ENCODE measurements at regions not wholly inside any gene's neighbourhood (a gene's known extent, or its start where the extent isn't known, plus 50 kb on each side); places are given as distances from the start of the nearest gene placed in this dataset.

DNA sequence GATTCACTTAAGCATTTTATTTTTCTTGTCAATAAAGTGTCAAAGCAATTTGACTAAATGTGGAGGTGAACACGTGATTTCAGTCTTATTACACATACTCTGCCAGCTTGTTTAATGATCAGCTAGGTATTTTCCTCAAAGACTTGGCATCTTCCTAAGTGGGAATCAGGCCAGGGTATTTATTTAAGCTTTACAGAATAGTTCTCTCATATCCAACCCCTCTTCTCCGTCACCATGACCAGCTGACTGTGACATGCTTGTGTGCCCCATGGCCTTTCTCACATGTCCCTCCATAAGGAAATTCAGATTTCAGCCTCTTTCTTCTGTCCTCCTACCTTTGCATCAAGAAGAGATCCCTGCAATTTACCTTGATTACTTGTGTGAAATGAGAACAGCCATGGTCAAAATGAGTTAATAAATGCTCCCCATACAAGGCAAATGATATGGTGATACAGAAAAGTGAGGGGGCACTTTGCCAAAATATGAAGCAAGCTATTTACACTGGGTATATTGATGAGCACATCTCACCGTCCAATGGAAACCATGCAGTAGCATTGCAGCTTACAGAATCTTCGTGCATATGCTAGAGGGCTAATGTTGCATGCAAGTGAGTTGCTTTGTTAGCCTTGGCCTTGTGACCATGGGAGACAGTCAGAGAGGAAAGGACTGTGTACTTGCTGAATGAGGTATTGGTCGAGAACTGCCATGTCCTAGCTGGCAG is 202.2 kb downstream of the RNF152 start:
- H2BK120ac ChIP-seq (ENCODE audit: low read depth, low read length), result no peak overlapping the region
- H4K91ac ChIP-seq (ENCODE audit: low read depth, low read length, poor library complexity), result no peak overlapping the region
- DNase-seq (ENCODE audit: low spot score), result no peak
- no peak overlapping the region for H3K27ac ChIP-seq (replicated peaks; ENCODE audit: low read length)
- H2AK5ac ChIP-seq (ENCODE audit: low read depth, low read length), result no peak overlapping the region
- peaks cover 2 to 6% of the 10 kb centered on the region in 2 donors for H3K9me3 ChIP-seq (replicated peaks in 1 of 2; ENCODE audit: control insufficient read depth in 2 of 2, insufficient read depth in 1 of 2, low read depth in 1 of 2, low read length in 2 of 2)
- no peak overlapping the region for H4K8ac ChIP-seq (ENCODE audit: low read depth, low read length)
- no peaks in the 10 kb centered on the region for H3K27me3 ChIP-seq (ENCODE audit: control insufficient read depth in 3 of 3, insufficient read depth in 3 of 3, low read depth in 1 of 3, low read length in 3 of 3)
- no peaks in the 10 kb centered on the region for H3K79me1 ChIP-seq (ENCODE audit: low read depth, low read length)
- no CpG with 5 or more reads among the region's 5 CpGs for WGBS, 2 donors (ENCODE audit: extremely low coverage in 2 of 2, insufficient read length in 2 of 2, insufficient replicate concordance in 1 of 2)
- no peaks in the 10 kb centered on the region for H3K36me3 ChIP-seq (replicated peaks in 1 of 2; ENCODE audit: control insufficient read depth in 2 of 2, insufficient read depth in 2 of 2, low read length in 2 of 2)
- no peak overlapping the region for H3K23ac ChIP-seq (ENCODE audit: low read depth, low read length, poor library complexity)
- no peak overlapping the region for H3K14ac ChIP-seq (ENCODE audit: low read length)
- H3K4me1 ChIP-seq (ENCODE audit: control insufficient read depth in 2 of 2, insufficient read depth in 1 of 2, low read depth in 1 of 2, low read length in 2 of 2), result no peaks in the 10 kb centered on the region
- no peak overlapping the region for H2BK12ac ChIP-seq (ENCODE audit: low read length)
- no peak overlapping the region for H3K4ac ChIP-seq (ENCODE audit: low read length)
- no peak overlapping the region for H2BK15ac ChIP-seq (ENCODE audit: low read length)
- no peak overlapping the region for H3K4me3 ChIP-seq (ENCODE audit: low read length in 2 of 2)
- no peak overlapping the region for H3K9ac ChIP-seq (ENCODE audit: low read depth, low read length, poor library complexity)
- no peak overlapping the region for H2AFZ ChIP-seq (ENCODE audit: low read length)
- H2BK5ac ChIP-seq (ENCODE audit: low read length), result no peak overlapping the region
- H3K4me2 ChIP-seq (ENCODE audit: insufficient read depth, low read length, poor library complexity, severe bottlenecking), result no peak overlapping the region
- H3K18ac ChIP-seq (ENCODE audit: low read length), result no peak overlapping the region

DNA sequence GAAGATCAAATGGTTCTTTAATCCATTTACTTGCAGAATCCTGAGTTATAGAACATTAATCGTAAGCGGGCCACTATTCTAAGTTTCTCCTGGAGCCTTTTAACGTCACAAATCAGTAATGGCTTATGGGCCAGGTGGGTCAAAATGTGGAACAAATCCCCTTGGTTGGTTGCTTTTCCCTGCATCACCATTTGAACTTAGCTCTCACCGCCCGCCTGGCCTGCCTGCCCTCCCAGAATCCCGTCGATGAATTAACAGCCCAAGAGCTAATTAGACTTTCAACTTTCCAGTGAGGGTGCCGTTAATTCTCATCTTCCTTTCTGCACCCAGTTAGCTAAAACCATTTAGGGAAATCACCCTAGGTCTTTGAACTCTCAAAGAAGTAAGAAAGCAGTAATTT is 205.5 kb downstream of the RNF152 start:
- Histone ChIP-seq H3K27me3 (ENCODE audit: control insufficient read depth in 3 of 3, insufficient read depth in 3 of 3, low read depth in 1 of 3, low read length in 3 of 3) (no peaks in the 10 kb centered on the region), H3K18ac (ENCODE audit: low read length) (no peak overlapping the region), H4K91ac (ENCODE audit: low read depth, low read length, poor library complexity) (no peak overlapping the region), H3K4me1 (ENCODE audit: control insufficient read depth in 2 of 2, insufficient read depth in 1 of 2, low read depth in 1 of 2, low read length in 2 of 2) (no peaks in the 10 kb centered on the region), H3K4me2 (ENCODE audit: insufficient read depth, low read length, poor library complexity, severe bottlenecking) (no peak overlapping the region), H3K14ac (ENCODE audit: low read length) (no peak overlapping the region), H3K4me3 (ENCODE audit: low read length in 2 of 2) (no peak overlapping the region), H2AK5ac (ENCODE audit: low read depth, low read length) (no peak overlapping the region), H3K9me3 (replicated peaks in 1 of 2; ENCODE audit: control insufficient read depth in 2 of 2, insufficient read depth in 1 of 2, low read depth in 1 of 2, low read length in 2 of 2) (no peaks in the 10 kb centered on the region), H2AFZ (ENCODE audit: low read length) (no peak overlapping the region), H3K23ac (ENCODE audit: low read depth, low read length, poor library complexity) (no peak overlapping the region), H4K8ac (ENCODE audit: low read depth, low read length) (no peak overlapping the region), H2BK12ac (ENCODE audit: low read length) (no peak overlapping the region), H3K9ac (ENCODE audit: low read depth, low read length, poor library complexity) (no peak overlapping the region), H3K36me3 (replicated peaks in 1 of 2; ENCODE audit: control insufficient read depth in 2 of 2, insufficient read depth in 2 of 2, low read length in 2 of 2) (no peaks in the 10 kb centered on the region), H2BK15ac (ENCODE audit: low read length) (no peak overlapping the region), H2BK5ac (ENCODE audit: low read length) (no peak overlapping the region), H2BK120ac (ENCODE audit: low read depth, low read length) (no peak overlapping the region), H3K27ac (replicated peaks; ENCODE audit: low read length) (no peak overlapping the region), H3K4ac (ENCODE audit: low read length) (no peak overlapping the region), H3K79me1 (ENCODE audit: low read depth, low read length) (no peaks in the 10 kb centered on the region)
- no CpG with 5 or more reads among the region's 8 CpGs for WGBS, 2 donors (ENCODE audit: extremely low coverage in 2 of 2, insufficient read length in 2 of 2, insufficient replicate concordance in 1 of 2)
- no peak for DNase-seq (ENCODE audit: low spot score)

DNA sequence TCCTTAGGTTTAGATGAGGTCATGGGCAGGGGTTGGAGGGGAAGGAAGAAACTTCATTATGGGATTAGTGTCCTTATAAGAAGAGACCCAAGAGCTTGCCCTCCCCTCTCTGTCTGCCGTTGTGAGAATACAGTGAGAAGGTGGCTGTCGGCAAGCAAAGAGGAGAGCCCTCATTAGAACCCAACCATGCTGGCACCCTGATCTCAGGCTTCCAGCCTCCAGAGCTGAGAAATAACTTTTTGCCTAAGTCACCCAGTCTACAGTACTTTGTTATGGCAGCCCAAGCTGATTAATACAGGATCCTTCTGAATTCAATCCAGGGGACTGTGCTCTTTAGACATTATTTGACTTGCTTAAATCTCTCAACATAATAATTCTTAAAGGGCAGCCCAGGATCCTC is 209.0 kb downstream of the RNF152 start:
- no peak overlapping the region for H3K4me2 ChIP-seq (ENCODE audit: insufficient read depth, low read length, poor library complexity, severe bottlenecking)
- no peak overlapping the region for H3K9ac ChIP-seq (ENCODE audit: low read depth, low read length, poor library complexity)
- no peak overlapping the region for H2AFZ ChIP-seq (ENCODE audit: low read length)
- H2BK15ac ChIP-seq (ENCODE audit: low read length), result no peak overlapping the region
- H2BK5ac ChIP-seq (ENCODE audit: low read length), result no peak overlapping the region
- no peak overlapping the region for H4K91ac ChIP-seq (ENCODE audit: low read depth, low read length, poor library complexity)
- H3K4me3 ChIP-seq (ENCODE audit: low read length in 2 of 2), result no peak overlapping the region
- H4K8ac ChIP-seq (ENCODE audit: low read depth, low read length), result no peak overlapping the region
- peaks cover 2 to 6% of the 10 kb centered on the region in 2 donors for H3K9me3 ChIP-seq (replicated peaks in 1 of 2; ENCODE audit: control insufficient read depth in 2 of 2, insufficient read depth in 1 of 2, low read depth in 1 of 2, low read length in 2 of 2)
- WGBS, 2 donors (ENCODE audit: extremely low coverage in 2 of 2, insufficient read length in 2 of 2, insufficient replicate concordance in 1 of 2), result no CpG with 5 or more reads among the region's 2 CpGs
- peaks cover 0 to 4% (median 0%) of the 10 kb centered on the region in 3 experiments for H3K27me3 ChIP-seq (ENCODE audit: control insufficient read depth in 3 of 3, insufficient read depth in 3 of 3, low read depth in 1 of 3, low read length in 3 of 3)
- H2BK120ac ChIP-seq (ENCODE audit: low read depth, low read length), result no peak overlapping the region
- DNase-seq (ENCODE audit: low spot score), result no peak
- no peak overlapping the region for H3K23ac ChIP-seq (ENCODE audit: low read depth, low read length, poor library complexity)
- H3K18ac ChIP-seq (ENCODE audit: low read length), result no peak overlapping the region
- H3K4ac ChIP-seq (ENCODE audit: low read length), result no peak overlapping the region
- no peak overlapping the region for H3K27ac ChIP-seq (replicated peaks; ENCODE audit: low read length)
- H2AK5ac ChIP-seq (ENCODE audit: low read depth, low read length), result no peak overlapping the region
- H2BK12ac ChIP-seq (ENCODE audit: low read length), result no peak overlapping the region
- H3K4me1 ChIP-seq (ENCODE audit: control insufficient read depth in 2 of 2, insufficient read depth in 1 of 2, low read depth in 1 of 2, low read length in 2 of 2), result no peaks in the 10 kb centered on the region
- H3K36me3 ChIP-seq (replicated peaks in 1 of 2; ENCODE audit: control insufficient read depth in 2 of 2, insufficient read depth in 2 of 2, low read length in 2 of 2), result no peaks in the 10 kb centered on the region
- H3K14ac ChIP-seq (ENCODE audit: low read length), result no peak overlapping the region
- no peaks in the 10 kb centered on the region for H3K79me1 ChIP-seq (ENCODE audit: low read depth, low read length)

DNA sequence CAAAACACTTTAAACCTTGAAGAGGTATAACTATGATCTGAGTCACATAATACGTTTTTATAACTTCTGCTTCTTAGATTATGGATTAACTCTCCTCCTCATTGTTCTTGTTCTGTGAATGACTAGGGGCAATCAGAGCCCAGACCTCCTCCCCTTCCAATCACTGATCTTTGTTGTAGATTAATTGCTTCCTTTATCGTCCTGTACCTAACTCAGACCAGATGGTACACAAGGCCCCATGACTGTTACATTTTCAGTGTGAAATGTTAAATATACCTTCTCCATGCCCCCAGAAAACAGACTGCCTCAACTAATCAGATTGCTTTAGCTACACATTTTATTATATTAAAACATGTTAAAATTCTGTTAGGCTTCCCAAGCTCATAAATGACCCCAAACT is 211.7 kb downstream of the RNF152 start:
- Histone ChIP-seq H3K23ac (ENCODE audit: low read depth, low read length, poor library complexity) (no peak overlapping the region), H3K4ac (ENCODE audit: low read length) (no peak overlapping the region), H3K9me3 (replicated peaks in 1 of 2; ENCODE audit: control insufficient read depth in 2 of 2, insufficient read depth in 1 of 2, low read depth in 1 of 2, low read length in 2 of 2) (peaks cover 2 to 6% of the 10 kb centered on the region in 2 donors), H3K4me1 (ENCODE audit: control insufficient read depth in 2 of 2, insufficient read depth in 1 of 2, low read depth in 1 of 2, low read length in 2 of 2) (no peaks in the 10 kb centered on the region), H3K4me2 (ENCODE audit: insufficient read depth, low read length, poor library complexity, severe bottlenecking) (no peak overlapping the region), H4K91ac (ENCODE audit: low read depth, low read length, poor library complexity) (no peak overlapping the region), H2AK5ac (ENCODE audit: low read depth, low read length) (no peak overlapping the region), H3K14ac (ENCODE audit: low read length) (no peak overlapping the region), H3K9ac (ENCODE audit: low read depth, low read length, poor library complexity) (no peak overlapping the region), H3K18ac (ENCODE audit: low read length) (no peak overlapping the region), H3K4me3 (ENCODE audit: low read length in 2 of 2) (no peak overlapping the region), H2BK12ac (ENCODE audit: low read length) (no peak overlapping the region), H4K8ac (ENCODE audit: low read depth, low read length) (no peak overlapping the region), H2AFZ (ENCODE audit: low read length) (no peak overlapping the region), H2BK5ac (ENCODE audit: low read length) (no peak overlapping the region), H2BK15ac (ENCODE audit: low read length) (no peak overlapping the region), H3K27me3 (ENCODE audit: control insufficient read depth in 3 of 3, insufficient read depth in 3 of 3, low read depth in 1 of 3, low read length in 3 of 3) (peaks cover 0 to 4% (median 0%) of the 10 kb centered on the region in 3 experiments), H3K36me3 (replicated peaks in 1 of 2; ENCODE audit: control insufficient read depth in 2 of 2, insufficient read depth in 2 of 2, low read length in 2 of 2) (no peaks in the 10 kb centered on the region), H2BK120ac (ENCODE audit: low read depth, low read length) (no peak overlapping the region), H3K27ac (replicated peaks; ENCODE audit: low read length) (no peak overlapping the region), H3K79me1 (ENCODE audit: low read depth, low read length) (no peaks in the 10 kb centered on the region)
- no peak for DNase-seq (ENCODE audit: low spot score)
- WGBS, 2 donors (ENCODE audit: extremely low coverage in 2 of 2, insufficient read length in 2 of 2, insufficient replicate concordance in 1 of 2), result no CpG with 5 or more reads among the region's 2 CpGs
